Progenitor cell of endocrine pancreas (in vitro differentiated cells): ENCODE measurements at regions not wholly inside any gene's neighbourhood (a gene's known extent, or its start where the extent isn't known, plus 50 kb on each side); places are given as distances from the start of the nearest gene placed in this dataset.
"Not testable (repeated sequence)": the region's sequence is repeated elsewhere in the genome, so short reads cannot be mapped to it uniquely, and the experiment has no call there.

Experiments used
- DNase-seq: peaks from one replicate; pipeline ENCODE4 v3.0.0; 2021; ENCODE audit warnings: low spot score; ENCODE audit not compliant: unreplicated experiment
- H3K27ac Mint-ChIP-seq: 2 replicates; pipeline ENCODE4 v1.8.0; 2021; ENCODE audit warnings: mild to moderate bottlenecking, moderate library complexity, mixed read lengths
- H3K27me3 Mint-ChIP-seq: 2 replicates; pipeline ENCODE4 v1.8.0; 2021; ENCODE audit warnings: mixed read lengths
- H3K36me3 Mint-ChIP-seq: 2 replicates; pipeline ENCODE4 v1.8.0; 2022; ENCODE audit warnings: mixed read lengths; ENCODE audit not compliant: insufficient read depth
- H3K4me1 Mint-ChIP-seq: 2 replicates; pipeline ENCODE4 v1.8.0; 2021; ENCODE audit warnings: low read depth, mixed read lengths
- H3K4me3 Mint-ChIP-seq: 2 replicates; pipeline ENCODE4 v1.8.0; 2021; ENCODE audit warnings: low read depth, mild to moderate bottlenecking, moderate library complexity, mixed read lengths
- H3K9me3 Mint-ChIP-seq: 2 replicates; pipeline ENCODE4 v1.8.0; 2021; ENCODE audit warnings: low read depth, mixed read lengths

DNA sequence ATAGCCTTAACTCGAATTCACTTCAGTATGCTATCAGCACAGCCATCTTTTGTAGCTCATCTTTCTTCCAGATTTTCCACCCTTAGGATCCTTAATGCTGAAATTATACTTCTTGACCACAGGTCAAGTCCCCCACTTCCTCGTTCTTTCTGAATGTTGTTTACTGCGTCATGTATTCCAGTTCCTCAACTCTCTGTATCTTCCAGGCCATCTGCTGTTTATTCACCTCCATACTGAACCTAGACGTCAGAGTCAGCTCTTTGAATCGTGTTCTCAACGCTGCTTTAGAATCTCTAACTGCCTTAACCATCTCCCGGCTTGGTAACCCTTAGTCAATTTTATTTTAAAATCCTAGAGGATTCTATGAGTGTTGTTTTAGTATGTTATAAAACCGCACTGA lies 66.3 kb upstream of the SEC22B start:
- not testable (repeated sequence) for H3K27me3 Mint-ChIP-seq, H3K4me1 Mint-ChIP-seq, H3K9me3 Mint-ChIP-seq, DNase-seq, H3K27ac Mint-ChIP-seq, H3K4me3 Mint-ChIP-seq, H3K36me3 Mint-ChIP-seq

DNA sequence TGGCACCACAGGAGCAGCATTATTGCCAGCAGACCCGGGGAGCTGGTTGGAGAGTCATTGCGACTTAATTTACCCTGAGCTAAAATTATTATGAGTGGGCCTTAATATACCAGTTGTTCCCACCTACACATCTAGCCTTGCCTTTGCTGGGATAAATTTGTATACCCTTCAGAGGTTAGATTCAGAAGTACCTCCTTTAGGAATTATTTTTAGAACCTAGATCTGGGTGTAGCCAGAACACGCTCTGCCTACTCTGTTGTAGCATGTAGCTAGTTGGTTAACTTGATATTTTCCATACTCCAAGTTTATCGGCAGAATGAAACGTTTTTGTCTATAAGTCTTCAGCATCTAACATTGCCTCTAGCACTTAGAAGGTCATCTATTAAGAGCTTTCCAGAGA lies 65.5 kb upstream of the SEC22B start:
- H3K4me1 Mint-ChIP-seq, H3K36me3 Mint-ChIP-seq, H3K27me3 Mint-ChIP-seq, DNase-seq, H3K4me3 Mint-ChIP-seq, H3K9me3 Mint-ChIP-seq, H3K27ac Mint-ChIP-seq: not testable (repeated sequence)

DNA sequence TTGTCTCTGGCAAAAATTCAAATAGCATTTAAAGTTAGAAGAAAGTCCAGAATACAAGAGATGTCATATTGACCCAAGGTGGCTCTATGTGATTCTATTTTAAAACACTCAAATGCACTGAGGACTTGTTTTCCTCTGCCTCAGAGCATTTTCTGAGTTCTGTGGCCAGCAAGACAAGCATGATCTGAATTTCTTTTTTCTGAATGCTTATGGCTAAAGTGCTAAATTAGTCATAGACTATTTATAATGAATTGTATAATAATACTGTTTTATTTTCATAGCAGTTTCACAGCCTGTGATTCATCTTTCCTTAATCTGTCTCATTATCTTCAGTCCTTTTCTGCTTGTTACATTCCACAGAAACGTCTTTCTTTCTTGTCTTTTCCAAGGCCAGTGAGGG lies 63.9 kb upstream of the SEC22B start:
- H3K36me3 Mint-ChIP-seq, H3K9me3 Mint-ChIP-seq, H3K4me1 Mint-ChIP-seq, DNase-seq, H3K27me3 Mint-ChIP-seq, H3K27ac Mint-ChIP-seq, H3K4me3 Mint-ChIP-seq: not testable (repeated sequence)

DNA sequence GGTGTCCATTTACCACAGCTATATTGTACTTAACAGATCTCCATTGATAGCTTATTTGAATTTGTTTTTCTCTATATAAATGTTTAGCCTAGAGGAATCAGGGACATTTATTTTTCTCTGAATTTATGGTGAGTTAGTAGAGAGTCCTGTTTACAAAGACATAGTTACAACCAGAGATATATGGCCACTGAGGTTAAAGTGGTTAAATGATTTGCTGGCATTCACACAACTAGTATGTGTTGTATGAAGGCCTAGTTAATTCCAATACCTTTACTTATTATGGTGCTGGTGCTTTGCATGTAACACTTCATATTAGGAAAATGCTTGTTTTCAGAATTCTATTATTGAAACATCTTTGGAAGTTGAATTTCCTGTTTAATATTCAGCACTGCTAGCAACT lies 63.0 kb upstream of the SEC22B start:
- H3K4me3 Mint-ChIP-seq, H3K27ac Mint-ChIP-seq, H3K36me3 Mint-ChIP-seq, H3K27me3 Mint-ChIP-seq, DNase-seq, H3K4me1 Mint-ChIP-seq, H3K9me3 Mint-ChIP-seq: not testable (repeated sequence)

DNA sequence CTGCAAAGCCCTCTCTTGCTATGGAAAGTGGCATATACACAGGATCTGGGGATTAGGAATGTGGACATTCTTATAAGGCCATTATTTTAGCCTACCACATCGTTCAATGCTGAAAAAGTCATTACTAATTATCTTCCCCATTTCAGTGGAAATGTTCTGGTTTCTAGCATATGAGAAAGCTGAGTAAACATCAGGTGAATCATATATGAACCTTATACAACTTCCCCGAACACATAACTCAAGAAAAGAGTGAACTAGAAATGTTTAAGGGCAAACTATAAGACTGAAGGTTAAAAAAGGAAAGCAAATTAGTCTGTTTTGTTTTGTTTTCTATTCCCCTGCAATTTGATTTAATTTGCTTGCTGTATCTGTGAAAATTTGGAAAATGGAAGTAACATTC lies 62.5 kb upstream of the SEC22B start:
- not testable (repeated sequence) for H3K9me3 Mint-ChIP-seq, H3K27ac Mint-ChIP-seq, H3K36me3 Mint-ChIP-seq, H3K4me1 Mint-ChIP-seq, H3K4me3 Mint-ChIP-seq, H3K27me3 Mint-ChIP-seq, DNase-seq

DNA sequence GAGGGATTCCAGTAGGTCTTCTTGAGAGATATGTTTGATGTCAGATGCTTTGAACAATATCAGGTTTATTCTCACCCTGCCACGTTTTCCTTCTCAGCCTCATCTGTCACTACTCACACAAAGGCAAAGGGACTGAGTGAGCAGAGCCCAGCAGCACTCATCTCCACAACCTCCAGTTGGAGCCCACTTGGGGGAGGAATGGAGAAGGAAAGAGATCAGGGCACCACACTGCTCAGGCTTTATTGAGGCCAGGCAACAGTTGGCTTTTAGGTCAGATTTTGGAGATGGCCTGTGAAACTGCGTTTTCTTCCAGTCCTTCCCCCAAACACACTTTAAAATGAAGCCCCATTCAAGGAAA lies 57.3 kb upstream of the SEC22B start:
- not testable (repeated sequence) for H3K27ac Mint-ChIP-seq, DNase-seq, H3K36me3 Mint-ChIP-seq, H3K27me3 Mint-ChIP-seq, H3K4me1 Mint-ChIP-seq, H3K9me3 Mint-ChIP-seq, H3K4me3 Mint-ChIP-seq

DNA sequence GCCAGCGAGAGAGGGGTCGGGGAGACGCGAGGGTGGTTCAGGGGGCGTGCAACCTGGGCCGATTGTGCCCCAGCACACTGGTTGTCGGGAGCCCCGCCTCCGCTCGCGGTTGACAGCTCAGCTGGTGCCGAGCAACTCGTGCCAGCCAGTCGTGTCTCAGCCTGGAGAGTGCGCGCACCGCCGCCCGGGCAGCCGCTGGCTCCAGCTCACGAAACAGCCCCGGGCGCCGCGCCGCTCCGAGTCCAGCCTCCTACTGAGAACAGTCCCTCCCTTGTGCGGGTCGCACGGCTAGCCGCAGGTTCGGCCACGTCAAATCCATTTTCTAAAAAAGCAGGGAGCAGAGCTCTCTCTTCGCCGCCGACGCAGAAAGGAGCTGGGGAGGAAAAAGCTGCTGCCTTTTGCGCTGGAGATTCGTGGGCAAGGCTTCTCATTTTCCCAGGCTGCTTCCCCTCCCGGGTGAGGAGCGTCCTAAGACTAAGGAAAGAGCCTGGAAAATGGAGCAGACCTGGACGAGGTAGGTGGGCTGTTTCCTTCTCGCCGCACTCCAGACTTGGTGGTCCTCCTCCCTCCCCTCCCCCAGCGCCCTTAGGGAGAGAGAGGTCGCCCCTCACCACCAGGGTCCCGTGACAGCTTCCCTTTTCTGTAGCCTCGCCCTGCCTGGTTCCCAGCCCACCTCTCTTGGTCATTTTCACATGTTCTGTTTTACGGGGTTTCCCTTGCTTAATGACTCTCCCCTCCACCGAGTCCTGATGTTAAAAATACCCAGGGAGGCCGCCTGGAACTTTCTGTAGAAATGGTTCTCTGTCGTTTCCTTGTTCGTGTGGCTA lies 56.7 kb upstream of the SEC22B start:
- not testable (repeated sequence) for H3K36me3 Mint-ChIP-seq, H3K4me3 Mint-ChIP-seq, H3K27ac Mint-ChIP-seq, H3K9me3 Mint-ChIP-seq, H3K4me1 Mint-ChIP-seq, H3K27me3 Mint-ChIP-seq, DNase-seq

DNA sequence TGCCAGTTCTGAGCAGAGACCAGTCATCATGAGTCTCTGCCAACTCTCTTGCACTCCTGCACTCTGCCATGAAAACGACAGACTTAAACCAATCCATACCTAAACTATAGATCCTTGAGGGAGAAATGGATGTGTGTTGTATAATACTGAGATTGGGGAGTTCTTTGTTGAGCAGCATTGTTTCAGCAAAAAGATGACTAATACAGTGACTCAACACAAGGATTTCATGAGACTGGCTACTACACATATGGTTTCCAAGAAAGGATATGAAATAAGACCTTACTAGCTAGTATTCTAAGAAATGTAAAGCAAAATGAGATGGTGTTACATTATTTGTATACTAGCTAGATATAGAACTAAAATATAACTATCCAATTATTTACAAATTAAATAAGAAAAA lies 53.5 kb upstream of the SEC22B start:
- H3K27me3 Mint-ChIP-seq, H3K36me3 Mint-ChIP-seq, H3K4me3 Mint-ChIP-seq, H3K9me3 Mint-ChIP-seq, H3K27ac Mint-ChIP-seq, DNase-seq, H3K4me1 Mint-ChIP-seq: not testable (repeated sequence)
